ENCODE measurements at regions not wholly inside any gene's neighbourhood (a gene's known extent, or its start where the extent isn't known, plus 50 kb on each side); places are given as distances from the start of the nearest gene placed in this dataset.
"Not testable (repeated sequence)": the region's sequence is repeated elsewhere in the genome, so short reads cannot be mapped to it uniquely, and the experiment has no call there.

DNA sequence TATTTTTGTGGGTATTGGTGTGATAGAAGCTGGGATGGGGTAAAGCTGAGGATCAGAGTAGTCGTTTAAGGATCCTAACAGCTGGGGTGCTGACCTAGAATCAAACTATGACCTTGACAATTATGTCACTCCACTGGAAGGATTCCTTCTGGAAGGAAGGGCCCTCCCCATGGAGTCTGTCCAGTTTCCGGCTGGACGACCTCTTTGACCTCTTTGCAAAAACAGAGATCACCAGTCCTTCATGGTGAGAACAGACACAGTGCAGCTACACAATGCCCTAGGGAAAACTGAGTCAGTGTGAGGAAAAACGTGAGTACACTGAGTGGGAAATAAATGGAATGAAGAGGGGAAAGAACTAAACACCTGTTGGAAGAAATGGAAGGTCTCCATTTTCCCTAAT lies 445.6 kb downstream of the MAT2B start:
- TF ChIP-seq, protein P1, sequence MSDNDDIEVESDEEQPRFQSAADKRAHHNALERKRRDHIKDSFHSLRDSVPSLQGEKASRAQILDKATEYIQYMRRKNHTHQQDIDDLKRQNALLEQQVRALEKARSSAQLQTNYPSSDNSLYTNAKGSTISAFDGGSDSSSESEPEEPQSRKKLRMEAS (IDR thresholded peaks at IDR 0.05; ENCODE audit: low read depth, low read length): no peak
- TF ChIP-seq MYC (IDR thresholded peaks at IDR 0.05; ENCODE audit: low read depth, low read length): no peak
- TF ChIP-seq, protein P2, sequence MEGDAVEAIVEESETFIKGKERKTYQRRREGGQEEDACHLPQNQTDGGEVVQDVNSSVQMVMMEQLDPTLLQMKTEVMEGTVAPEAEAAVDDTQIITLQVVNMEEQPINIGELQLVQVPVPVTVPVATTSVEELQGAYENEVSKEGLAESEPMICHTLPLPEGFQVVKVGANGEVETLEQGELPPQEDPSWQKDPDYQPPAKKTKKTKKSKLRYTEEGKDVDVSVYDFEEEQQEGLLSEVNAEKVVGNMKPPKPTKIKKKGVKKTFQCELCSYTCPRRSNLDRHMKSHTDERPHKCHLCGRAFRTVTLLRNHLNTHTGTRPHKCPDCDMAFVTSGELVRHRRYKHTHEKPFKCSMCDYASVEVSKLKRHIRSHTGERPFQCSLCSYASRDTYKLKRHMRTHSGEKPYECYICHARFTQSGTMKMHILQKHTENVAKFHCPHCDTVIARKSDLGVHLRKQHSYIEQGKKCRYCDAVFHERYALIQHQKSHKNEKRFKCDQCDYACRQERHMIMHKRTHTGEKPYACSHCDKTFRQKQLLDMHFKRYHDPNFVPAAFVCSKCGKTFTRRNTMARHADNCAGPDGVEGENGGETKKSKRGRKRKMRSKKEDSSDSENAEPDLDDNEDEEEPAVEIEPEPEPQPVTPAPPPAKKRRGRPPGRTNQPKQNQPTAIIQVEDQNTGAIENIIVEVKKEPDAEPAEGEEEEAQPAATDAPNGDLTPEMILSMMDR (IDR thresholded peaks at IDR 0.05; ENCODE audit: low read depth, low read length): no peak
- no peak for TF ChIP-seq POLR2A (IDR thresholded peaks at IDR 0.05; ENCODE audit: extremely low read depth, insufficient read length)
- H3K4me3 ChIP-seq (ENCODE audit: low read depth, low read length): no peak overlapping the region
- DNase-seq (ENCODE audit: low read depth): no peak

DNA sequence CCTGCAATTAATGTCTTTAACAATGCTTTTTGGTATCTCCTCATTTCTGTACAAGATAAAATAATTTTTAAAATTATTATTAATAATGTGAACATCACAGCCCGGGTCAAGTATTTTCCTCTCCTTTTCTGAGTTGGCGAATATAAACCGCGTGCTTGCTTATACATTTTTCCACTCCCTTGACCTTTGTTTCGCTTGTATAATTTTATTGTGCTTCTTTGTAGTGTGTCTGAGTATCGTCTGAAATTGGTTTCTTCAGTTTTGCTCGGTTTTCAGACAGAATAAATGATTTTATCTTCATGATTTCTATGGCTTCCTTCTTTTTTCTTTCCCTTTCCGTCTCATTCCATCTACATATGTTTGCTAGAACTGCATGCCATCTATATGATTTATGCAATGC lies 448.5 kb downstream of the MAT2B start:
- TF ChIP-seq POLR2A (IDR thresholded peaks at IDR 0.05; ENCODE audit: extremely low read depth, insufficient read length): no peak
- TF ChIP-seq, protein P1 (IDR thresholded peaks at IDR 0.05; ENCODE audit: low read depth, low read length): no peak
- TF ChIP-seq, protein P2 (IDR thresholded peaks at IDR 0.05; ENCODE audit: low read depth, low read length): no peak
- no peak for TF ChIP-seq MYC (IDR thresholded peaks at IDR 0.05; ENCODE audit: low read depth, low read length)
- H3K4me3 ChIP-seq (ENCODE audit: low read depth, low read length): no peak overlapping the region
- no peak for DNase-seq (ENCODE audit: low read depth)

DNA sequence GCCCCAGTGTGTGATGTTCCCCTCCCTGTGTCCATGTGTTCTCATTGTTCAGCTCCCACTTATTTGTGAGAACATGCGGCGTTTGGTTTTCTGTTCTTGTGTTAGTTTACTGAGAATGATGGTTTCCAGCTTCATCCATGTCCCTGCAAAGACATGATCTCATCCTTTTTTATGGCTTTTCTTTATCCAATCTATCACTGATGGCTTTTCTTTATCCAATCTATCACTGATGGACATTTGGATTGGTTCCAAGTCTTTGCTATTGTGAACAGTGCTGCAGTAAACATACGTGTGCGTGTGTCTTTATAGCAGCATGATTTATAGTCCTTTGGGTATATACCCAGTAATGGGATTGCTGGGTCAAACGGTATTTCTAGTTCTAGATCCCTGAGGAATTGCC lies 455.8 kb downstream of the MAT2B start:
- DNase-seq (ENCODE audit: low read depth); H3K4me3 ChIP-seq (ENCODE audit: low read depth, low read length): not testable (repeated sequence)

DNA sequence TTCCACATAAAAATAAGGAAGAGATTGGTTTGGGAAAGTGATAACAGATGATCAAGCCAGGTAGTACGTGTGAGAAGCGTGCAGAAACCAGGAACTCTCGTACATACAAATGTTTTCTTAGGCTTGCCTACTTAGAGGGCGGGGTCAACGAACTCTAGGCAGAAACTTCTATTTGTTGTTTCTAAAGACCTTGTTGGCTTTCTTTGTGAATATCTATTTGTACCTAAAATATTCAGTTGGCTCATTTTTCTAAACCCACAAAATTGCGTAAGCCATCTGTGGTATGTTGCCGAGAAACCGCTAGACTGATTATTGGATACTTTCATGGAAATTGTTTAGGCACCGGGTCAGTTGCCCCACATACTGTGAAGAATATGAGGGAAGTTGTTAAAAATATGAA lies 458.5 kb downstream of the MAT2B start:
- TF ChIP-seq POLR2A (IDR thresholded peaks at IDR 0.05; ENCODE audit: extremely low read depth, insufficient read length): no peak
- TF ChIP-seq, protein P1 (IDR thresholded peaks at IDR 0.05; ENCODE audit: low read depth, low read length): peak; percentile 24; the same call in 1 of the 2 replicates
- TF ChIP-seq, protein P2 (IDR thresholded peaks at IDR 0.05; ENCODE audit: low read depth, low read length): no peak
- peak; percentile 63 for TF ChIP-seq MYC (IDR thresholded peaks at IDR 0.05; ENCODE audit: low read depth, low read length)
- DNase-seq (ENCODE audit: low read depth): peak; percentile 92

DNA sequence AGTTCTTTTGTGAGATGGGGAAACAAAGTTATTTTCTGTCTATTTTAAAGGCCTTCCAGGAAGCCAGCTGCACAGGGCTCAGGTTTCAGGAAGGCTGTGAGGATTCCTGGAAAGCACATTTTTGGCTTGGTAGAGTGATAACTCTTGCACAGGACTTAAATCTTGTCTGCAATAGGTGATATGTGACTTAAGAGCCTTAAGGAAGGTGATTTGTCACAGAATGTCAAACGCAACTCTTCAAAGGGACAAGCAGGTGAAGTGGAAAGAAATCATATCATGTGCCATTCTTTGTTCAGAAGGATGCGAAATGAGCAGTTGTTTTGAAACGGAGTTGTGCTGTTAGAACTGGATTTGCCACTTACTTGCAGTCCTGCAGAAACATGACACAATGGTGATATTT lies 459.3 kb downstream of the MAT2B start:
- peak; percentile 10 for DNase-seq (ENCODE audit: low read depth)
- no peak overlapping the region for H3K4me3 ChIP-seq (ENCODE audit: low read depth, low read length)
- TF ChIP-seq, protein P1 (IDR thresholded peaks at IDR 0.05; ENCODE audit: low read depth, low read length): no peak
- TF ChIP-seq MYC (IDR thresholded peaks at IDR 0.05; ENCODE audit: low read depth, low read length) (no peak), POLR2A (IDR thresholded peaks at IDR 0.05; ENCODE audit: extremely low read depth, insufficient read length) (no peak)
- TF ChIP-seq, protein P2 (IDR thresholded peaks at IDR 0.05; ENCODE audit: low read depth, low read length): no peak

More for the DNA sequence above, 458.5 kb downstream of the MAT2B start:
- no peak overlapping the region for H3K4me3 ChIP-seq (ENCODE audit: low read depth, low read length)

DNA sequence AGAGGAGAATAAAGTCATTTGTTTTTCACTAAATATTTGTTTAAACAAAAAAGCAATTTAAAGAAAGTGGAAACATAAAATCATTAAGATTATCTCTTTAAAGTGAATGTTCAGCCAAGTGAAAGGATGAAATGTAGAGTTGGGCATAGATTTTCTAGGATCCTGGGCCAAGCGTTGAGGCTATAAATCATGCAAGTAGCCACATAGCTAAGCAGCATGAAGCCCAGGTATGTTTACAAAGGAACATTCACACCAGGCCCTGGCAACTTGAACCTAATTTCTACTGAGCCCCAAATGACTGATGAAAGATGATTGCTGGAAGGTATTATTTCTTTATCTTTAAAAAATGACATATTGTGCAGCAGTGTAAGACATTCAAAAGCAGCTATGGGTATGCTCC lies 461.8 kb downstream of the MAT2B start:
- no peak for DNase-seq (ENCODE audit: low read depth)
- TF ChIP-seq, protein P1 (IDR thresholded peaks at IDR 0.05; ENCODE audit: low read depth, low read length): no peak
- TF ChIP-seq POLR2A (IDR thresholded peaks at IDR 0.05; ENCODE audit: extremely low read depth, insufficient read length) (no peak), MYC (IDR thresholded peaks at IDR 0.05; ENCODE audit: low read depth, low read length) (no peak)
- TF ChIP-seq, protein P2 (IDR thresholded peaks at IDR 0.05; ENCODE audit: low read depth, low read length): no peak
- H3K4me3 ChIP-seq (ENCODE audit: low read depth, low read length): no peak overlapping the region

Measured in NB4 (cell line).